Activated CD4-positive, alpha-beta T cell treated with anti-CD3 and anti-CD28 coated beads for 4 hours (primary cell): ENCODE measurements at regions not wholly inside any gene's neighbourhood (a gene's known extent, or its start where the extent isn't known, plus 50 kb on each side); places are given as distances from the start of the nearest gene placed in this dataset.
"Not testable (repeated sequence)": the region's sequence is repeated elsewhere in the genome, so short reads cannot be mapped to it uniquely, and the experiment has no call there.

Experiments
- DNase-seq, 2 donors: peaks; one replicate each; pipeline ENCODE4 v3.0.0-alpha.2; 2020

DNA sequence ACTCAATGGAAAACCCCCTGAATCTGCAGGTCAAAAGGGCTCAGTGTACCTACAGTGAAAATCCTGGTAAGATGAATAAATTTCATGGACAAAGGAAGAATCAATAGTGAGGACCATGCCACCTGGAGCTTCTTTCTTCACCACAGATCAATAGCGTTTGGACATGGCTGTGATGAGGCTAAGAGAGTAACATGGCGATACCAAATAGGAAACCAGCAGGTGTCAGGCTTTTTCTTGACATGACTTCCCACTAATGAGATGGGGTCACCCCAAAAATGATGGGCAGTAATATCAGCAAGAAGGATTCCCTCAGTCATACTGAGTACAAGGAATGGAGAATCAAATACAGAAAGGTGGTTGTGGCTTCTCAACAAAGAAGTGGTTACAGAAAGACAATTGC, 208.5 kb upstream of the PLPPR1 start:
- DNase-seq, result no peak

GRCh38 chr9:100833035-100833434, 195.5 kb upstream of the PLPPR1 start:
- not testable (repeated sequence) for DNase-seq

DNA sequence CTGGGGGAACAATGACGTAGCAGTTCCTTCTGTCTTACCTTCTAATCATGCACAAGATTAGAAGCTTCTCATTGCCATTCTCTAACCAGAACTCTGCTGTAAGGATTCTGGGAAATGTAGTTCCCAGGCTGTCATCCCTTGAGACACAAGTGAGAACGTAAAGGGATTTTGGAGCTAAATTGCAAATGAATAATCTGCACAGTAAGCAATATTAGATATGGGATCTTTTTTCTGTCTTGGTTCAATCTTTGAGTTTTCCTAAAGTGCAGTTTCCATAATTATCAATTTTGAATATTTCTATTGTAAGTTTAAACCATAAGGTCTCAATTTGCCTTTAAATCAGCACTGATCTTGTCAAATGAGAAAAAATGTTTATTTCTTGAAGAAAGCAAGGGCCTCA, 189.7 kb upstream of the PLPPR1 start:
- no peak for DNase-seq

- DNase-seq, result no peak
Observed at GRCh38 chr9:100848726-100849125, 179.8 kb upstream of the PLPPR1 start.

- DNase-seq, result no peak
Observed at GRCh38 chr9:100852088-100852487, 176.4 kb upstream of the PLPPR1 start.

- DNase-seq, result no peak
Observed at GRCh38 chr9:100856238-100856637, 172.3 kb upstream of the PLPPR1 start.

DNA sequence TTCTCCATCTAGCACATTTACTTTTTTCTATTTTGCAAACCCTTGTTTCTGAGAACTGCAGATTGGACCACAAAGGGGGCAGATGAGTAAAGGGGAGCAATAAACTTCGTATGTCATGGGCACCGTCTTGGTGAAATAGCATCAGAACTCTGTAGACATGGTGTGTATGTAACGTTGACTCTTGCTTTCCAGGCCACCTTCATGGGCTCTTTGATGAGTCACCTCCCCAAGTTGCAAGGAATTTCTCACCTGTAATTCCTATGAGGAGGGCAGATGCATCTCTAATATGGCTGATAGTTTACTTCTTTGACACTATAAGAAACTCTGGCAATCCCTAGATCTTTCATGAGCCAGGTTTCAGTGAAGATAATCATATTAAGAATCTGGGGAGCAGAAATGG, 163.4 kb upstream of the PLPPR1 start:
- no peak for DNase-seq

GRCh38 chr9:100865648-100866047, 162.9 kb upstream of the PLPPR1 start:
- no peak for DNase-seq

DNA sequence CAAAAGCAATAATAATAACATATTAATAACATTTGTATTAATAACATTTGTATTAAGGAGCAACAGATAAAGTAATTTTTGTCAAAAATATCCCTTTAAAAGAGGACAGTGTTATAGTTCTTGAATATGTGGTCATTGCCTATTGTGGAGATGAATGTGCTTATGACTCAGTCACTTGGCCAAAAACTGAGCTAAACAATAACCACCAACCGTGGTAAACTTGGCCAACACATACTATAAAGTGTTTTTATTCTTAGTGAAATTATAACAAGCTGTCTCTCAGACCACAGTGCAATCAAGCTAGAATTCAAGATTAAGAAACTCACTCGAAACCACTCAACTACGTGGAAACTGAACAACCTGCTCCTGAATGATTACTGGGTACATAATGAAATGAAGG, 159.2 kb upstream of the PLPPR1 start:
- DNase-seq, result no peak

DNA sequence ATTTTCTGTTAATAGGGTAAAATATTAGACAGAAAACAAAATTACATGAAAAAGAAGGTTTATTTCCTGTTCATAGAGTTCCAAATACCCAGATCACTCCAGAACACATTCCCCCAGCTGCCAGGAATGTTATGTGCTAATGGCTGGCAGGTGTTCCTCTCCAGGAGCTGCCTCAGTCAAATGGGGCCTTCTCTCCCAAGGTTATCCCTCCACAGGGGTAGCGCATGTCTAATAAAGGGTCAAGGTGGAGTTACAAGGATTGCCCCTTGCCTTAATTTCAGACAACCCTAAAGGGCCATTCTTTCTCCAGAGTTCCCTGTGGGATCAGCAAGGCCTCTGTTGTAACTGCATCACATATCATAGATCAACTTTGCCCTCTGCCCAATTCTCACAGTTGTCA, 148.6 kb upstream of the PLPPR1 start:
- DNase-seq, result no peak

- DNase-seq, result no peak
Observed at GRCh38 chr9:100880284-100880683, 148.2 kb upstream of the PLPPR1 start.

DNA sequence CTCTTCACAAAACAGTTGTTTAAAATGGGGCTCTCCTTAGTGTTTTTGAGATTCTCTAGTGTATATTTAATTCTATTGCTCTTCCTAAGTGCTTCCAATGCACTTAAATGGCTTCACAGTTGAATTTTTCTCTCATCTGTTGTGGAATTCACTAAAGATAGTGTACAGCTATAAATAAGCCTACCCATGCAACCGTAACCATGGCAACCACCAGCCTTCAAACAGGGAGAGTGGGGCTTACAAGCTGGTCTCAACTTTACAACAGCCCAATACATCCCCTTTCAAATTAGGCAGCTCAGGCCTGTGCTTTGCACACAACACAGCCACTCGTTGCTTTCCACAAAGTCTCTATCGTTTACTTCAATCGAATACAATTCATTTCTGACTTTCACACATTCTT, 144.0 kb upstream of the PLPPR1 start:
- DNase-seq, result no peak

GRCh38 chr9:100890321-100890720, 138.2 kb upstream of the PLPPR1 start:
- no peak for DNase-seq

- no peak for DNase-seq
Observed at GRCh38 chr9:100911273-100911672, 117.3 kb upstream of the PLPPR1 start.

- no peak for DNase-seq
Observed at GRCh38 chr9:100913257-100913656, 115.3 kb upstream of the PLPPR1 start.

DNA sequence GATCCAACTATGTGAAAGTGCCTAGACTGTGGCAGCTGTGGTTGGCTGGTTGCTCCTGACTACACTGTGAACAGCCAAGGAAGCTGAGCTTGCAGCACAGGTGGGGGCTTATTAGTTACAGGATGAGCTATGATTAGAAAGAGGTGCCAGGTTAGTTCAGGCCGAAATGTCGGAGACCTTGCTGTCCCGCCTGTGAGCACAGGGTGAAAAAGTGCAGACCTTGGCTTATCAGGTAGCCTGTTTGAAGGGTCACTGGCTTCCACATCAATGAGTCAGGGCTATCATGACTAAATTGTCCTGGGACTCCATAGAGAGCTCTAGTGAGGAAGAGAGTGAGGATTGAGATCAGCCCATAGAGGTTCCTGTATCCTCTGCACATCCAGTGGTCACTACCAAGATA, 114.3 kb upstream of the PLPPR1 start:
- no peak for DNase-seq

GRCh38 chr9:100919506-100919905, 109.0 kb upstream of the PLPPR1 start:
- DNase-seq, result no peak

DNA sequence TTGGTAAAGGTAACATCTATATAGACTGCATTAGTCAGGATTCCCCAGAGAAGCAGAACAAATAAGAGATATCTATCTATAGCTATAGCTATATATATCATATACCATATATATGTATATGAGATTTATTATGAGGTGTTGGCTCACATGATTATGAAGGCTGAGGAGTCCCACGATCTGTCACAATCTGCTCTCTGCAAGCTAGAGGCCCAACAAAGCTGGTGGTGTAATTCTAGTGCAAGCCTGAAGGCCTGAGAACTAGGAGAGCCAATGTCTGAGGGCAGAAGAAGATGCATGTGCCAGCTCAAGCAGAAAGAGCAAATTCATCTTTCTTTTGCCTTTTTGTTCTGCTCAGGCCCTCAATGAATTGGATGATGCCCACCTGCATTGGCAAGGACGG, 102.2 kb upstream of the PLPPR1 start:
- DNase-seq, result no peak

DNA sequence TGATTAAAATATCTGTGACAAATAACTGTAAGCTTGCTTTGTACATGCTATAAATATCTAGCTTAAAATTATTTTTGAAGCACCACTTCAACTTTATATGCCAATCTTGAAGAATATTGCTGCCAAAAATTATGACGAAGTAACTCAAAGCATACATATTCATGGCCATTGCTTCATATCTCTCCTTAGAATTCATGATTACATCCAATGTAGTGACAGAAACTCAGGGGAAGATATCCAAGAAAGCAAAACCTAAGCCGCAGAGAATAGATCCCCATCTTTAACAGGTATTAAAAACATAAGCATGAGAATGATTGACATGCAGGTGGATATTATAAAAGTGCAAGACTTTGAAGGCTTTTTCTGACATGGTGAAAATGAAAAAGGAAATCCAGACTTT, 100.8 kb upstream of the PLPPR1 start:
- DNase-seq, result no peak

- no peak for DNase-seq
Observed at GRCh38 chr9:100933656-100934055, 94.9 kb upstream of the PLPPR1 start.

- no peak for DNase-seq
Observed at GRCh38 chr9:100937382-100937781, 91.1 kb upstream of the PLPPR1 start.

- DNase-seq, result no peak
Observed at GRCh38 chr9:100938507-100938906, 90.0 kb upstream of the PLPPR1 start.

GRCh38 chr9:100939636-100940035, 88.9 kb upstream of the PLPPR1 start:
- DNase-seq, result no peak

DNA sequence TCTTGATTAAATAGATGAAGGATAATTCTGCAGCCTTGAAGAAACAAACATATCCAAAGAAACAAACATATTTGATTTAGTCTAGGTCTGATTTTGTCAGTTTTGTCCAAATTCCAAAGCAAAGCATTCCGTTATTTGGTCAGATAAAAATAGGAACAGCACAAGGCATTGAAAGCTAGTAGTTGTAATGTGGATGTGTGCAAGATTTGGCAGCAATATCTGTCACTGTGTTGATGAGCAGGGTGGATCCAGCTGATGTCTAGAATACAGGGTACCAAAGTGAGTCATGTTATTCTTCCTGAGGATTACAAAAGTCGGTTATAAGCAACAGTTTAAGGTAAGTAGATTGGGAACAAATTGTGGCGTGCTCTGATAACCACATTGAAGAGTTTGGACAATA, 69.3 kb upstream of the PLPPR1 start:
- DNase-seq, result no peak
